ENCODE measurements at regions not wholly inside any gene's neighbourhood (a gene's known extent, or its start where the extent isn't known, plus 50 kb on each side); places are given as distances from the start of the nearest gene placed in this dataset.

- no peak for TF ChIP-seq CTCF (IDR thresholded peaks at IDR 0.05)
- no peak for TF ChIP-seq POLR2AphosphoS5 (IDR thresholded peaks at IDR 0.05)
Measured at GRCh38 chr22:44371741-44372525, 59.2 kb upstream of the SHISAL1 start.

Data from gastroesophageal sphincter (tissue), 3 donors.